ENCODE measurements at regions not wholly inside any gene's neighbourhood (a gene's known extent, or its start where the extent isn't known, plus 50 kb on each side); places are given as distances from the start of the nearest gene placed in this dataset.
A peak's percentile ranks its signal among the peaks of the same experiment; 100 is the strongest.

DNA sequence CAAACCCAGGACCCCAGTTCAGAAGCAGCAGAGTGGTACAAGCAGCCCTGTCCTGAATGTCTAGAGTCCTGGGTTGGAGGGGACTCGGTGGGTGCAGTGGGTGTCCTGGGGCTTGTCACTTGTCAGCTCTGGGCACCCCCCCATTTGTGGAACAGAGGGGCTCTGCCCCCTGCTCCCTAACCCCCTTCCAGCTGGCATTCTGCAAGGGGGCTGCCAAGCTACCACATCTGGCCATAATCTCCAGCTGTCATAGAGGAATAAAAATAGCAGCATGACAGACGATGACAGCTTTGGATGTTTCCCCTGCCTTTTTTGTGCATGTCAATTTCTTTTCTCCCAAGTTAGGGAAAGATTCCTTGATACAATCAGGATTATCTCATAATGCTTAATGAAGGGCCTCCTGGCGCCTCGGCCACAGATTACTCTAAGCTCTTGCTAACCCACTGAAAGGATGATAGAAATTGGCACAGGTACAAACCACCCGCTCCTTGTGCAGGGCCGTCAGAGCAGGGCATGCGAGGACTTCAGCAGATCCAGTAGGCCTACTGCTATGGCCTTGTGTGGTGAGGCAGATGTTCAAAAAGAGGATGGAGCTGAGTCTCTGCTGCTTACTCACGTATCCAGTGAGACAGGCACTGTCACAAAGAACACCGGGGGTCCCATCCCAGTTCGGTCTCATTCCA, 83.0 kb downstream of the ISX start:
- ChIA-PET POLR2A (no interaction called here), CTCF (interaction anchor here (0.7 to 4.9 kb wide), 15 partner anchors 9 to 1091 kb away, joined by 3 to 30 read pairs (median 5); no protein-coding TSS in a partner anchor)

DNA sequence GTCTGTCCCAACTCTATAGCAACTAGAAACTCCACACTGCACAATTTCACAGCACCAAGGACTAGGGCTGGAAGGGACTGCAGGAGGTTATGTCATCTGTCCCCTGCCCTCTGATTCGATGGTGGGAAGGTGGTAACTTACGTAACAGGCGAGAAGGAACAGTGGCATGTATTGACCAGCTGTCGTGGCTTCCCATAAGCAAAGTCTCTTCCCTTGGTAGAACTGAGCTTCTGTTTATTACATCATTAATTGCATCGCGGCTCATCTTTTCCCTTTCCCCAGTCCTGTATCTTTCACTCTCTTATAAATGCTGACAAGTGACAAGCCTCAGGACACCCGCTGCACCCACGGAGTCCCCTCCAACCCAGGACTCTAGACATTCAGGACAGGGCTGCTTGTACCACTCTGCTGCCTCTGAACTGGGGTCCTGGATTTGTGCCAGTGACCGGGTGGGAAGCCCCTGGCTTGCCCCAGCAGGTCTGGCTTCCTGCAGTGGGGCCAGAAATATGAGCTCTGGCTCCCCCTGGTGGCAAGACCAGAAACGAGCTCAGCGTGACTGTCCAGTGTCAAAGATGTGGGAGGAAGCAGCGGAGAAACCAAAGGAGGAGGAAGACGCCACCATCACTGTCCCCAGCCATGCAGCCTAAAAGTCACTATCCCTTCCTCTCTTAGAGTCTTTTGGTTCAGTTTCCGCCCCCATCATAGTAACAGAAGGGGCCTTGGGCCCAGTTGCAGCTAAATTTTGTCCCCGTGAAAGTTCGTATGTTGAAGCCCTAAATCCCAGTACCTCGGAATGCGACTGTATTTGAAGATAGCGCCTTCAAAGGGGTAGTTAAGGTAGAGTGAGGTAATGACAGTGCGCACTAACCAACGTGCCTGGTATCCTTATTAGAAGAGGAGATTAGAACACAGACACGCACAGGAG, 84.5 kb downstream of the ISX start:
- Histone ChIP-seq H3K36me3 (ENCODE audit: control insufficient read depth in 2 of 2, insufficient read depth in 1 of 2, low read length in 2 of 2) (no peaks in the 10 kb centered on the region), H3K9me3 (ENCODE audit: control insufficient read depth, insufficient read depth, low read depth, low read length) (no peaks in the 10 kb centered on the region), H3K4me3 (ENCODE audit: low read depth, low read length) (no peak overlapping the region), H3K4me1 (ENCODE audit: control insufficient read depth, insufficient read depth, low read length) (no peaks in the 10 kb centered on the region), H3K27ac (ENCODE audit: extremely low read depth, low read depth, low read length) (no peak overlapping the region)
- POLR2A ChIA-PET: interaction anchor here (0.5 kb wide), 1 partner anchor 1117 kb away, joined by 3 read pairs; no protein-coding TSS in a partner anchor
- CTCF ChIA-PET: interaction anchor here (0.6 to 4.9 kb wide), 52 partner anchors 10 to 1305 kb away, joined by 3 to 30 read pairs (median 5); no protein-coding TSS in a partner anchor
- peak; percentile 44 for TF ChIP-seq GLIS2 (tag by site-specific recombination; IDR thresholded peaks at IDR 0.05)
- TF ChIP-seq GLIS1 (tag by site-specific recombination; IDR thresholded peaks at IDR 0.05): 0 out of 2 replicates have a peak, but pooled peaks have one; percentile 13
- no peak for TF ChIP-seq ZNF530 (tag by site-specific recombination; IDR thresholded peaks at IDR 0.05; ENCODE audit: low read depth)
- TF ChIP-seq ZBTB17 (tag by site-specific recombination; IDR thresholded peaks at IDR 0.05): 0 out of 2 replicates have a peak, but pooled peaks have one; percentile 13
- peak; percentile 81 for TF ChIP-seq ZNF654 (tag by site-specific recombination; IDR thresholded peaks at IDR 0.05; ENCODE audit: low read depth)
- TF ChIP-seq, protein P1, sequence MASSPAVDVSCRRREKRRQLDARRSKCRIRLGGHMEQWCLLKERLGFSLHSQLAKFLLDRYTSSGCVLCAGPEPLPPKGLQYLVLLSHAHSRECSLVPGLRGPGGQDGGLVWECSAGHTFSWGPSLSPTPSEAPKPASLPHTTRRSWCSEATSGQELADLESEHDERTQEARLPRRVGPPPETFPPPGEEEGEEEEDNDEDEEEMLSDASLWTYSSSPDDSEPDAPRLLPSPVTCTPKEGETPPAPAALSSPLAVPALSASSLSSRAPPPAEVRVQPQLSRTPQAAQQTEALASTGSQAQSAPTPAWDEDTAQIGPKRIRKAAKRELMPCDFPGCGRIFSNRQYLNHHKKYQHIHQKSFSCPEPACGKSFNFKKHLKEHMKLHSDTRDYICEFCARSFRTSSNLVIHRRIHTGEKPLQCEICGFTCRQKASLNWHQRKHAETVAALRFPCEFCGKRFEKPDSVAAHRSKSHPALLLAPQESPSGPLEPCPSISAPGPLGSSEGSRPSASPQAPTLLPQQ (tag by site-specific recombination; IDR thresholded peaks at IDR 0.05): 0 out of 2 replicates have a peak, but pooled peaks have one; percentile 29
- TF ChIP-seq GFI1B (tag by site-specific recombination; IDR thresholded peaks at IDR 0.05): no peak
- no peak for TF ChIP-seq ZNF596 (tag by site-specific recombination; IDR thresholded peaks at IDR 0.05)
- TF ChIP-seq ZBTB1 (tag by site-specific recombination; IDR thresholded peaks at IDR 0.05): no peak
- peak; percentile 41 for TF ChIP-seq ZFHX2 (tag by site-specific recombination; conservative IDR thresholded peaks at IDR 0.05)
- peak; percentile 89 for TF ChIP-seq ZIC2 (tag by site-specific recombination; IDR thresholded peaks at IDR 0.05)
- TF ChIP-seq, protein P2, sequence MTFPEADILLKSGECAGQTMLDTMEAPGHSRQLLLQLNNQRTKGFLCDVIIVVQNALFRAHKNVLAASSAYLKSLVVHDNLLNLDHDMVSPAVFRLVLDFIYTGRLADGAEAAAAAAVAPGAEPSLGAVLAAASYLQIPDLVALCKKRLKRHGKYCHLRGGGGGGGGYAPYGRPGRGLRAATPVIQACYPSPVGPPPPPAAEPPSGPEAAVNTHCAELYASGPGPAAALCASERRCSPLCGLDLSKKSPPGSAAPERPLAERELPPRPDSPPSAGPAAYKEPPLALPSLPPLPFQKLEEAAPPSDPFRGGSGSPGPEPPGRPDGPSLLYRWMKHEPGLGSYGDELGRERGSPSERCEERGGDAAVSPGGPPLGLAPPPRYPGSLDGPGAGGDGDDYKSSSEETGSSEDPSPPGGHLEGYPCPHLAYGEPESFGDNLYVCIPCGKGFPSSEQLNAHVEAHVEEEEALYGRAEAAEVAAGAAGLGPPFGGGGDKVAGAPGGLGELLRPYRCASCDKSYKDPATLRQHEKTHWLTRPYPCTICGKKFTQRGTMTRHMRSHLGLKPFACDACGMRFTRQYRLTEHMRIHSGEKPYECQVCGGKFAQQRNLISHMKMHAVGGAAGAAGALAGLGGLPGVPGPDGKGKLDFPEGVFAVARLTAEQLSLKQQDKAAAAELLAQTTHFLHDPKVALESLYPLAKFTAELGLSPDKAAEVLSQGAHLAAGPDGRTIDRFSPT (tag by site-specific recombination; IDR thresholded peaks at IDR 0.05): no peak
- no peak for TF ChIP-seq HOXA7 (CRISPR knock-in tag; IDR thresholded peaks at IDR 0.05; ENCODE audit: borderline replicate concordance)
- TF ChIP-seq, protein P3, sequence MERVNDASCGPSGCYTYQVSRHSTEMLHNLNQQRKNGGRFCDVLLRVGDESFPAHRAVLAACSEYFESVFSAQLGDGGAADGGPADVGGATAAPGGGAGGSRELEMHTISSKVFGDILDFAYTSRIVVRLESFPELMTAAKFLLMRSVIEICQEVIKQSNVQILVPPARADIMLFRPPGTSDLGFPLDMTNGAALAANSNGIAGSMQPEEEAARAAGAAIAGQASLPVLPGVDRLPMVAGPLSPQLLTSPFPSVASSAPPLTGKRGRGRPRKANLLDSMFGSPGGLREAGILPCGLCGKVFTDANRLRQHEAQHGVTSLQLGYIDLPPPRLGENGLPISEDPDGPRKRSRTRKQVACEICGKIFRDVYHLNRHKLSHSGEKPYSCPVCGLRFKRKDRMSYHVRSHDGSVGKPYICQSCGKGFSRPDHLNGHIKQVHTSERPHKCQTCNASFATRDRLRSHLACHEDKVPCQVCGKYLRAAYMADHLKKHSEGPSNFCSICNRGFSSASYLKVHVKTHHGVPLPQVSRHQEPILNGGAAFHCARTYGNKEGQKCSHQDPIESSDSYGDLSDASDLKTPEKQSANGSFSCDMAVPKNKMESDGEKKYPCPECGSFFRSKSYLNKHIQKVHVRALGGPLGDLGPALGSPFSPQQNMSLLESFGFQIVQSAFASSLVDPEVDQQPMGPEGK (tag by site-specific recombination; IDR thresholded peaks at IDR 0.05): peak; percentile 56; the same call in 1 of the 2 replicates
- TF ChIP-seq, protein P4, sequence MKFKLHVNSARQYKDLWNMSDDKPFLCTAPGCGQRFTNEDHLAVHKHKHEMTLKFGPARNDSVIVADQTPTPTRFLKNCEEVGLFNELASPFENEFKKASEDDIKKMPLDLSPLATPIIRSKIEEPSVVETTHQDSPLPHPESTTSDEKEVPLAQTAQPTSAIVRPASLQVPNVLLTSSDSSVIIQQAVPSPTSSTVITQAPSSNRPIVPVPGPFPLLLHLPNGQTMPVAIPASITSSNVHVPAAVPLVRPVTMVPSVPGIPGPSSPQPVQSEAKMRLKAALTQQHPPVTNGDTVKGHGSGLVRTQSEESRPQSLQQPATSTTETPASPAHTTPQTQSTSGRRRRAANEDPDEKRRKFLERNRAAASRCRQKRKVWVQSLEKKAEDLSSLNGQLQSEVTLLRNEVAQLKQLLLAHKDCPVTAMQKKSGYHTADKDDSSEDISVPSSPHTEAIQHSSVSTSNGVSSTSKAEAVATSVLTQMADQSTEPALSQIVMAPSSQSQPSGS (tag by site-specific recombination; IDR thresholded peaks at IDR 0.05; ENCODE audit: low read depth): peak; percentile 35; the same call in 1 of the 2 replicates
- TF ChIP-seq PRDM1 (tag by site-specific recombination; IDR thresholded peaks at IDR 0.05): no peak
- TF ChIP-seq, protein P5, sequence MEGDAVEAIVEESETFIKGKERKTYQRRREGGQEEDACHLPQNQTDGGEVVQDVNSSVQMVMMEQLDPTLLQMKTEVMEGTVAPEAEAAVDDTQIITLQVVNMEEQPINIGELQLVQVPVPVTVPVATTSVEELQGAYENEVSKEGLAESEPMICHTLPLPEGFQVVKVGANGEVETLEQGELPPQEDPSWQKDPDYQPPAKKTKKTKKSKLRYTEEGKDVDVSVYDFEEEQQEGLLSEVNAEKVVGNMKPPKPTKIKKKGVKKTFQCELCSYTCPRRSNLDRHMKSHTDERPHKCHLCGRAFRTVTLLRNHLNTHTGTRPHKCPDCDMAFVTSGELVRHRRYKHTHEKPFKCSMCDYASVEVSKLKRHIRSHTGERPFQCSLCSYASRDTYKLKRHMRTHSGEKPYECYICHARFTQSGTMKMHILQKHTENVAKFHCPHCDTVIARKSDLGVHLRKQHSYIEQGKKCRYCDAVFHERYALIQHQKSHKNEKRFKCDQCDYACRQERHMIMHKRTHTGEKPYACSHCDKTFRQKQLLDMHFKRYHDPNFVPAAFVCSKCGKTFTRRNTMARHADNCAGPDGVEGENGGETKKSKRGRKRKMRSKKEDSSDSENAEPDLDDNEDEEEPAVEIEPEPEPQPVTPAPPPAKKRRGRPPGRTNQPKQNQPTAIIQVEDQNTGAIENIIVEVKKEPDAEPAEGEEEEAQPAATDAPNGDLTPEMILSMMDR (tag by site-specific recombination; IDR thresholded peaks at IDR 0.05): peak; percentile 70

More for the DNA sequence above, 83.0 kb downstream of the ISX start:
- Histone ChIP-seq H3K36me3 (ENCODE audit: control insufficient read depth in 2 of 2, insufficient read depth in 1 of 2, low read length in 2 of 2) (no peaks in the 10 kb centered on the region), H3K27ac (ENCODE audit: extremely low read depth, low read depth, low read length) (no peak overlapping the region), H3K4me3 (ENCODE audit: low read depth, low read length) (no peak overlapping the region), H3K4me1 (ENCODE audit: control insufficient read depth, insufficient read depth, low read length) (no peaks in the 10 kb centered on the region), H3K9me3 (ENCODE audit: control insufficient read depth, insufficient read depth, low read depth, low read length) (no peaks in the 10 kb centered on the region)
- TF ChIP-seq ZNF530 (tag by site-specific recombination; IDR thresholded peaks at IDR 0.05; ENCODE audit: low read depth): no peak
- TF ChIP-seq ZIC2 (tag by site-specific recombination; IDR thresholded peaks at IDR 0.05): peak; percentile 3; the same call in 1 of the 2 replicates
- no peak for TF ChIP-seq ZNF214 (tag by site-specific recombination; IDR thresholded peaks at IDR 0.05; ENCODE audit: borderline replicate concordance)

All from HEK293 (cell line).